ENCODE measurements at regions not wholly inside any gene's neighbourhood (a gene's known extent, or its start where the extent isn't known, plus 50 kb on each side); places are given as distances from the start of the nearest gene placed in this dataset.

DNA sequence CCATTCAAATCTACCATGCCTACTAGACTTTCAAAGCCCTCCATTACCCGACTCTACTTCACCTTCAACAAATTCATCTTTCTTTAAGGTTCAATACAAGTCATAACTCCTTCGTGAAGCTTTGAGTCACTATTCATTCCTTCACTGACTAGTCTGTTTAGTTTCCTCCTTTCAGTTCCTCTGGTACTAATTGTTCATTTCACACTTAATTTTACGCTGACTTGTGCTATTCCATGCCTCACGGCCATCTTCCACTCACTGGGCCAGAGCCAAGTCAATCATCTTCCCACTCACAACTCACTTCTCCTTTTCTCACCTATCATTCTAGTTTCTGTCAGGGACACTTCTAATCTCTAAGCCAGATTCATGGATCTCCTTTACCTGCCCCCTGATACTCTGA, 136.2 kb downstream of the MTX2 start:
- ChIA-PET CTCF (no interaction called here), POLR2A (no interaction called here)
- no peaks in the 10 kb centered on the region for H3K4me1 Mint-ChIP-seq
- no peak for TF ChIP-seq ZNF263 (CRISPR knock-in tag; IDR thresholded peaks at IDR 0.05; ENCODE audit: low read depth)
- no peak for TF ChIP-seq HMGA2 (CRISPR knock-in tag; IDR thresholded peaks at IDR 0.05)
- TF ChIP-seq, protein P1, sequence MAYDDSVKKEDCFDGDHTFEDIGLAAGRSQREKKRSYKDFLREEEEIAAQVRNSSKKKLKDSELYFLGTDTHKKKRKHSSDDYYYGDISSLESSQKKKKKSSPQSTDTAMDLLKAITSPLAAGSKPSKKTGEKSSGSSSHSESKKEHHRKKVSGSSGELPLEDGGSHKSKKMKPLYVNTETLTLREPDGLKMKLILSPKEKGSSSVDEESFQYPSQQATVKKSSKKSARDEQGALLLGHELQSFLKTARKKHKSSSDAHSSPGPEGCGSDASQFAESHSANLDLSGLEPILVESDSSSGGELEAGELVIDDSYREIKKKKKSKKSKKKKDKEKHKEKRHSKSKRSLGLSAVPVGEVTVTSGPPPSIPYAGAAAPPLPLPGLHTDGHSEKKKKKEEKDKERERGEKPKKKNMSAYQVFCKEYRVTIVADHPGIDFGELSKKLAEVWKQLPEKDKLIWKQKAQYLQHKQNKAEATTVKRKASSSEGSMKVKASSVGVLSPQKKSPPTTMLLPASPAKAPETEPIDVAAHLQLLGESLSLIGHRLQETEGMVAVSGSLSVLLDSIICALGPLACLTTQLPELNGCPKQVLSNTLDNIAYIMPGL (CRISPR knock-in tag; IDR thresholded peaks at IDR 0.05), result no peak
- TF ChIP-seq, protein P2, sequence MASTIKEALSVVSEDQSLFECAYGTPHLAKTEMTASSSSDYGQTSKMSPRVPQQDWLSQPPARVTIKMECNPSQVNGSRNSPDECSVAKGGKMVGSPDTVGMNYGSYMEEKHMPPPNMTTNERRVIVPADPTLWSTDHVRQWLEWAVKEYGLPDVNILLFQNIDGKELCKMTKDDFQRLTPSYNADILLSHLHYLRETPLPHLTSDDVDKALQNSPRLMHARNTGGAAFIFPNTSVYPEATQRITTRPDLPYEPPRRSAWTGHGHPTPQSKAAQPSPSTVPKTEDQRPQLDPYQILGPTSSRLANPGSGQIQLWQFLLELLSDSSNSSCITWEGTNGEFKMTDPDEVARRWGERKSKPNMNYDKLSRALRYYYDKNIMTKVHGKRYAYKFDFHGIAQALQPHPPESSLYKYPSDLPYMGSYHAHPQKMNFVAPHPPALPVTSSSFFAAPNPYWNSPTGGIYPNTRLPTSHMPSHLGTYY (CRISPR knock-in tag; IDR thresholded peaks at IDR 0.05), result no peak
- TF ChIP-seq, protein P3, sequence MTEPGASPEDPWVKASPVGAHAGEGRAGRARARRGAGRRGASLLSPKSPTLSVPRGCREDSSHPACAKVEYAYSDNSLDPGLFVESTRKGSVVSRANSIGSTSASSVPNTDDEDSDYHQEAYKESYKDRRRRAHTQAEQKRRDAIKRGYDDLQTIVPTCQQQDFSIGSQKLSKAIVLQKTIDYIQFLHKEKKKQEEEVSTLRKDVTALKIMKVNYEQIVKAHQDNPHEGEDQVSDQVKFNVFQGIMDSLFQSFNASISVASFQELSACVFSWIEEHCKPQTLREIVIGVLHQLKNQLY (CRISPR knock-in tag; IDR thresholded peaks at IDR 0.05), result no peak
- TF ChIP-seq TP53 (CRISPR knock-in tag; IDR thresholded peaks at IDR 0.05), result no peak
- TF ChIP-seq KAT7 (CRISPR knock-in tag; IDR thresholded peaks at IDR 0.05; ENCODE audit: borderline replicate concordance), result no peak
- no peaks in the 10 kb centered on the region for H3K27me3 Mint-ChIP-seq (ENCODE audit: low read depth)
- H3K4me3 Mint-ChIP-seq, result no peak overlapping the region
- H3K36me3 Mint-ChIP-seq, result no peaks in the 10 kb centered on the region
- DNase-seq (ENCODE audit: low spot score), result no peak
- H3K27ac Mint-ChIP-seq, result no peak overlapping the region
- no peak for ATAC-seq
- no peaks in the 10 kb centered on the region for H3K9me3 Mint-ChIP-seq

DNA sequence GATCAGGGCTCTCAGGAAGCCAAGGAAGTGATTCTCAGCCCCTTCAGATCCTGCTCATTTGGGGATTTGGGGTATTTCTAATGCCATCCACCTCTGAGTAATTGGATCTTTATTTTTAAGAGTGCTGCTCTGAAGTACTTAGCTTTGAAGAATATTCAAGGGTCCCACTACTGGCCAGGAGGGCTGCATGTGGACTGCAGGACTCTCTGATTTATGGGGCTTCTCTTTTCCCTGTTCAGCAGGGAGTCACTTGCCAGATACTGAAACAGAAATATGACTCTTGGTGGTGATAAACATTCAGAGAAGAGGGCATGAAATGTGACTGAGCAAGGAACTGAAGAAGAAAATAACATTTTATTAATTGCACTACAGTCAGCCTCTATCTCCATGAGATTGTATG, 138.5 kb downstream of the MTX2 start:
- DNase-seq (ENCODE audit: low spot score), result no peak
- no peak overlapping the region; the same call in 1 of the 2 replicates for H3K27ac Mint-ChIP-seq
- TF ChIP-seq ZNF416 (CRISPR knock-in tag; IDR thresholded peaks at IDR 0.05), result no peak
- no peak for TF ChIP-seq SMAD3 (CRISPR knock-in tag; IDR thresholded peaks at IDR 0.05; ENCODE audit: borderline replicate concordance)
- TF ChIP-seq, protein P4, sequence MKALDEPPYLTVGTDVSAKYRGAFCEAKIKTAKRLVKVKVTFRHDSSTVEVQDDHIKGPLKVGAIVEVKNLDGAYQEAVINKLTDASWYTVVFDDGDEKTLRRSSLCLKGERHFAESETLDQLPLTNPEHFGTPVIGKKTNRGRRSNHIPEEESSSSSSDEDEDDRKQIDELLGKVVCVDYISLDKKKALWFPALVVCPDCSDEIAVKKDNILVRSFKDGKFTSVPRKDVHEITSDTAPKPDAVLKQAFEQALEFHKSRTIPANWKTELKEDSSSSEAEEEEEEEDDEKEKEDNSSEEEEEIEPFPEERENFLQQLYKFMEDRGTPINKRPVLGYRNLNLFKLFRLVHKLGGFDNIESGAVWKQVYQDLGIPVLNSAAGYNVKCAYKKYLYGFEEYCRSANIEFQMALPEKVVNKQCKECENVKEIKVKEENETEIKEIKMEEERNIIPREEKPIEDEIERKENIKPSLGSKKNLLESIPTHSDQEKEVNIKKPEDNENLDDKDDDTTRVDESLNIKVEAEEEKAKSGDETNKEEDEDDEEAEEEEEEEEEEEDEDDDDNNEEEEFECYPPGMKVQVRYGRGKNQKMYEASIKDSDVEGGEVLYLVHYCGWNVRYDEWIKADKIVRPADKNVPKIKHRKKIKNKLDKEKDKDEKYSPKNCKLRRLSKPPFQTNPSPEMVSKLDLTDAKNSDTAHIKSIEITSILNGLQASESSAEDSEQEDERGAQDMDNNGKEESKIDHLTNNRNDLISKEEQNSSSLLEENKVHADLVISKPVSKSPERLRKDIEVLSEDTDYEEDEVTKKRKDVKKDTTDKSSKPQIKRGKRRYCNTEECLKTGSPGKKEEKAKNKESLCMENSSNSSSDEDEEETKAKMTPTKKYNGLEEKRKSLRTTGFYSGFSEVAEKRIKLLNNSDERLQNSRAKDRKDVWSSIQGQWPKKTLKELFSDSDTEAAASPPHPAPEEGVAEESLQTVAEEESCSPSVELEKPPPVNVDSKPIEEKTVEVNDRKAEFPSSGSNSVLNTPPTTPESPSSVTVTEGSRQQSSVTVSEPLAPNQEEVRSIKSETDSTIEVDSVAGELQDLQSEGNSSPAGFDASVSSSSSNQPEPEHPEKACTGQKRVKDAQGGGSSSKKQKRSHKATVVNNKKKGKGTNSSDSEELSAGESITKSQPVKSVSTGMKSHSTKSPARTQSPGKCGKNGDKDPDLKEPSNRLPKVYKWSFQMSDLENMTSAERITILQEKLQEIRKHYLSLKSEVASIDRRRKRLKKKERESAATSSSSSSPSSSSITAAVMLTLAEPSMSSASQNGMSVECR (CRISPR knock-in tag; IDR thresholded peaks at IDR 0.05; ENCODE audit: borderline replicate concordance), result no peak
- no peak for TF ChIP-seq PRRX2 (CRISPR knock-in tag; IDR thresholded peaks at IDR 0.05)
- no peak for TF ChIP-seq RORB (CRISPR knock-in tag; IDR thresholded peaks at IDR 0.05)
- TF ChIP-seq ZNF317 (CRISPR knock-in tag; IDR thresholded peaks at IDR 0.05; ENCODE audit: borderline replicate concordance, low read depth), result no peak
- TF ChIP-seq, protein P5, sequence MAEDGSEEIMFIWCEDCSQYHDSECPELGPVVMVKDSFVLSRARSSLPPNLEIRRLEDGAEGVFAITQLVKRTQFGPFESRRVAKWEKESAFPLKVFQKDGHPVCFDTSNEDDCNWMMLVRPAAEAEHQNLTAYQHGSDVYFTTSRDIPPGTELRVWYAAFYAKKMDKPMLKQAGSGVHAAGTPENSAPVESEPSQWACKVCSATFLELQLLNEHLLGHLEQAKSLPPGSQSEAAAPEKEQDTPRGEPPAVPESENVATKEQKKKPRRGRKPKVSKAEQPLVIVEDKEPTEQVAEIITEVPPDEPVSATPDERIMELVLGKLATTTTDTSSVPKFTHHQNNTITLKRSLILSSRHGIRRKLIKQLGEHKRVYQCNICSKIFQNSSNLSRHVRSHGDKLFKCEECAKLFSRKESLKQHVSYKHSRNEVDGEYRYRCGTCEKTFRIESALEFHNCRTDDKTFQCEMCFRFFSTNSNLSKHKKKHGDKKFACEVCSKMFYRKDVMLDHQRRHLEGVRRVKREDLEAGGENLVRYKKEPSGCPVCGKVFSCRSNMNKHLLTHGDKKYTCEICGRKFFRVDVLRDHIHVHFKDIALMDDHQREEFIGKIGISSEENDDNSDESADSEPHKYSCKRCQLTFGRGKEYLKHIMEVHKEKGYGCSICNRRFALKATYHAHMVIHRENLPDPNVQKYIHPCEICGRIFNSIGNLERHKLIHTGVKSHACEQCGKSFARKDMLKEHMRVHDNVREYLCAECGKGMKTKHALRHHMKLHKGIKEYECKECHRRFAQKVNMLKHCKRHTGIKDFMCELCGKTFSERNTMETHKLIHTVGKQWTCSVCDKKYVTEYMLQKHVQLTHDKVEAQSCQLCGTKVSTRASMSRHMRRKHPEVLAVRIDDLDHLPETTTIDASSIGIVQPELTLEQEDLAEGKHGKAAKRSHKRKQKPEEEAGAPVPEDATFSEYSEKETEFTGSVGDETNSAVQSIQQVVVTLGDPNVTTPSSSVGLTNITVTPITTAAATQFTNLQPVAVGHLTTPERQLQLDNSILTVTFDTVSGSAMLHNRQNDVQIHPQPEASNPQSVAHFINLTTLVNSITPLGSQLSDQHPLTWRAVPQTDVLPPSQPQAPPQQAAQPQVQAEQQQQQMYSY (CRISPR knock-in tag; IDR thresholded peaks at IDR 0.05), result no peak
- TF ChIP-seq SOX15 (CRISPR knock-in tag; IDR thresholded peaks at IDR 0.05), result no peak
- no peak for TF ChIP-seq NR3C1 (CRISPR knock-in tag; conservative IDR thresholded peaks at IDR 0.05; ENCODE audit: low read depth)
- TF ChIP-seq IRF2 (CRISPR knock-in tag; IDR thresholded peaks at IDR 0.05; ENCODE audit: borderline replicate concordance, low read depth), result no peak
- no peak for TF ChIP-seq JAZF1 (CRISPR knock-in tag; IDR thresholded peaks at IDR 0.05)
- TF ChIP-seq, protein P6, sequence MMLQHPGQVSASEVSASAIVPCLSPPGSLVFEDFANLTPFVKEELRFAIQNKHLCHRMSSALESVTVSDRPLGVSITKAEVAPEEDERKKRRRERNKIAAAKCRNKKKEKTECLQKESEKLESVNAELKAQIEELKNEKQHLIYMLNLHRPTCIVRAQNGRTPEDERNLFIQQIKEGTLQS (CRISPR knock-in tag; conservative IDR thresholded peaks at IDR 0.05), result no peak
- TF ChIP-seq, protein P2 (CRISPR knock-in tag; IDR thresholded peaks at IDR 0.05), result no peak
- TF ChIP-seq NR2C2 (CRISPR knock-in tag; IDR thresholded peaks at IDR 0.05), result no peak

More for the DNA sequence above, 138.5 kb downstream of the MTX2 start:
- H3K4me3 Mint-ChIP-seq, result no peak overlapping the region
- peaks cover 3% of the 10 kb centered on the region; the same call in 1 of the 2 replicates for H3K27me3 Mint-ChIP-seq (ENCODE audit: low read depth)
- ATAC-seq, result no peak
- POLR2A ChIA-PET, result no interaction called here
- CTCF ChIA-PET, result interaction anchor here (1.0 kb wide), 1 partner anchor 47 kb away, joined by 3 read pairs; no protein-coding TSS in a partner anchor
- no peaks in the 10 kb centered on the region for H3K9me3 Mint-ChIP-seq
- no peaks in the 10 kb centered on the region for H3K36me3 Mint-ChIP-seq
- no peaks in the 10 kb centered on the region for H3K4me1 Mint-ChIP-seq

Data from WTC11 (cell line).